CD4-positive, alpha-beta T cell treated with Interleukin-15 for 1 hour (primary cell): ENCODE measurements at regions not wholly inside any gene's neighbourhood (a gene's known extent, or its start where the extent isn't known, plus 50 kb on each side); places are given as distances from the start of the nearest gene placed in this dataset.

Source experiments
- DNase-seq: peaks from one replicate; pipeline ENCODE4 v3.0.0-alpha.2; 2020

GRCh38 chr9:20291201-20291600 lies 331.1 kb downstream of the MLLT3 start:
- no peak for DNase-seq

GRCh38 chr9:20290257-20290656 lies 332.0 kb downstream of the MLLT3 start:
- DNase-seq = no peak

GRCh38 chr9:20289423-20290010 lies 332.8 kb downstream of the MLLT3 start:
- no peak for DNase-seq

GRCh38 chr9:20286969-20287368 lies 335.3 kb downstream of the MLLT3 start:
- DNase-seq = no peak

- no peak for DNase-seq
Measured at GRCh38 chr9:20286154-20286700, 336.1 kb downstream of the MLLT3 start.

GRCh38 chr9:20284601-20285289 lies 337.6 kb downstream of the MLLT3 start:
- no peak for DNase-seq

- DNase-seq = no peak
Measured at GRCh38 chr9:20280330-20280729, 342.0 kb downstream of the MLLT3 start.

GRCh38 chr9:20276762-20277161 lies 345.5 kb downstream of the MLLT3 start:
- DNase-seq = no peak

- DNase-seq = no peak
Measured at GRCh38 chr9:20271723-20272122, 350.6 kb downstream of the MLLT3 start.

- no peak for DNase-seq
Measured at GRCh38 chr9:20271096-20271495, 351.2 kb downstream of the MLLT3 start.

GRCh38 chr9:20270161-20270560 lies 352.1 kb downstream of the MLLT3 start:
- DNase-seq = no peak

GRCh38 chr9:20269620-20270019 lies 352.7 kb downstream of the MLLT3 start:
- DNase-seq = no peak

GRCh38 chr9:20264896-20265295 lies 357.4 kb downstream of the MLLT3 start:
- DNase-seq = no peak

- no peak for DNase-seq
Measured at GRCh38 chr9:20262611-20263010, 359.7 kb downstream of the MLLT3 start.

GRCh38 chr9:20256284-20256948 lies 365.9 kb downstream of the MLLT3 start:
- no peak for DNase-seq

GRCh38 chr9:20255052-20255451 lies 367.2 kb downstream of the MLLT3 start:
- DNase-seq = no peak

- DNase-seq = no peak
Measured at GRCh38 chr9:20253635-20254034, 368.7 kb downstream of the MLLT3 start.

- no peak for DNase-seq
Measured at GRCh38 chr9:20252778-20253177, 369.5 kb downstream of the MLLT3 start.

GRCh38 chr9:20250791-20251190 lies 371.5 kb downstream of the MLLT3 start:
- DNase-seq = no peak

- DNase-seq = no peak
Measured at GRCh38 chr9:20244271-20244670, 378.0 kb downstream of the MLLT3 start.

GRCh38 chr9:20243841-20244240 lies 378.5 kb downstream of the MLLT3 start:
- no peak for DNase-seq

GRCh38 chr9:20242510-20243189 lies 379.6 kb downstream of the MLLT3 start:
- peak; percentile 18 for DNase-seq

GRCh38 chr9:20240498-20240897 lies 381.8 kb downstream of the MLLT3 start:
- DNase-seq = no peak

GRCh38 chr9:20238921-20239320 lies 383.4 kb downstream of the MLLT3 start:
- no peak for DNase-seq
